Neural crest cell (in vitro differentiated cells): ENCODE measurements at regions not wholly inside any gene's neighbourhood (a gene's known extent, or its start where the extent isn't known, plus 50 kb on each side); places are given as distances from the start of the nearest gene placed in this dataset.

Experiments
- DNase-seq: peaks from one replicate; pipeline ENCODE4 v3.0.0; 2021; ENCODE audit warnings: low read depth, mixed read lengths, low spot score
- H3K27ac Mint-ChIP-seq: one replicate; pipeline ENCODE4 v1.8.0; 2021; ENCODE audit warnings: mild to moderate bottlenecking, mixed read lengths; ENCODE audit not compliant: unreplicated experiment
- H3K27me3 Mint-ChIP-seq: 2 replicates; pipeline ENCODE4 v1.8.0; 2021; ENCODE audit warnings: low read depth, mild to moderate bottlenecking, mixed read lengths
- H3K36me3 Mint-ChIP-seq: 2 replicates; pipeline ENCODE4 v1.8.0; 2021; ENCODE audit warnings: low read depth, mild to moderate bottlenecking, mixed read lengths
- H3K4me1 Mint-ChIP-seq: 2 replicates; pipeline ENCODE4 v1.8.0; 2021; ENCODE audit warnings: mixed read lengths
- H3K4me3 Mint-ChIP-seq: one replicate; pipeline ENCODE4 v1.8.0; 2021; ENCODE audit warnings: mild to moderate bottlenecking, mixed read lengths
- H3K9me3 Mint-ChIP-seq: 2 replicates; pipeline ENCODE4 v1.8.0; 2021; ENCODE audit warnings: mixed read lengths
- CTCF ChIP-seq: fragments of 200-600 bp; sonication (generic); conservative IDR thresholded peaks from 2 replicates; pipeline ENCODE4 v1.5.0; 2021; ENCODE audit warnings: antibody characterized with exemption, mild to moderate bottlenecking

- no peak overlapping the region for H3K4me3 Mint-ChIP-seq
- H3K27ac Mint-ChIP-seq = no peak overlapping the region
- no peak for DNase-seq
- no peak for TF ChIP-seq CTCF
- no peaks in the 10 kb centered on the region for H3K27me3 Mint-ChIP-seq
- no peaks in the 10 kb centered on the region for H3K9me3 Mint-ChIP-seq
- H3K36me3 Mint-ChIP-seq = no peaks in the 10 kb centered on the region
- no peaks in the 10 kb centered on the region for H3K4me1 Mint-ChIP-seq
These were observed 218.2 kb downstream of the RAD51AP2 start for GRCh38 chr2:17299891-17300540.

- no peaks in the 10 kb centered on the region for H3K4me1 Mint-ChIP-seq
- H3K4me3 Mint-ChIP-seq = no peak overlapping the region
These were observed 219.8 kb downstream of the RAD51AP2 start for GRCh38 chr2:17298453-17298852.

GRCh38 chr2:17296686-17297085, 221.6 kb downstream of the RAD51AP2 start:
- no peak for TF ChIP-seq CTCF
- DNase-seq = no peak
- Mint-ChIP-seq H3K27me3 (no peaks in the 10 kb centered on the region), H3K27ac (no peak overlapping the region), H3K9me3 (no peaks in the 10 kb centered on the region), H3K4me1 (no peaks in the 10 kb centered on the region), H3K4me3 (no peak overlapping the region), H3K36me3 (no peaks in the 10 kb centered on the region)

More at GRCh38 chr2:17298453-17298852, 219.8 kb downstream of the RAD51AP2 start:
- H3K27me3 Mint-ChIP-seq = no peaks in the 10 kb centered on the region
- no peak for DNase-seq
- H3K27ac Mint-ChIP-seq = no peak overlapping the region
- no peak for TF ChIP-seq CTCF
- H3K36me3 Mint-ChIP-seq = no peaks in the 10 kb centered on the region
- no peaks in the 10 kb centered on the region for H3K9me3 Mint-ChIP-seq

- H3K27ac Mint-ChIP-seq = no peak overlapping the region
These were observed 228.6 kb downstream of the RAD51AP2 start for GRCh38 chr2:17289669-17290068.

GRCh38 chr2:17287183-17287582, 231.1 kb downstream of the RAD51AP2 start:
- Mint-ChIP-seq H3K4me1 (no peaks in the 10 kb centered on the region), H3K27ac (no peak overlapping the region), H3K27me3 (peaks cover 3% of the 10 kb centered on the region), H3K4me3 (no peak overlapping the region), H3K9me3 (peaks cover 3% of the 10 kb centered on the region), H3K36me3 (no peaks in the 10 kb centered on the region)
- no peak for DNase-seq
- TF ChIP-seq CTCF = no peak

More at GRCh38 chr2:17289669-17290068, 228.6 kb downstream of the RAD51AP2 start:
- no peak for DNase-seq
- no peaks in the 10 kb centered on the region for H3K36me3 Mint-ChIP-seq
- no peak for TF ChIP-seq CTCF
- H3K9me3 Mint-ChIP-seq = no peaks in the 10 kb centered on the region
- peaks cover 3% of the 10 kb centered on the region for H3K27me3 Mint-ChIP-seq
- no peaks in the 10 kb centered on the region for H3K4me1 Mint-ChIP-seq
- no peak overlapping the region for H3K4me3 Mint-ChIP-seq
